GM18517 (cell line): ENCODE measurements at regions not wholly inside any gene's neighbourhood (a gene's known extent, or its start where the extent isn't known, plus 50 kb on each side); places are given as distances from the start of the nearest gene placed in this dataset.

Experiments used
- ATAC-seq: cut with Tn5 transposase; IDR thresholded peaks from one replicate; pipeline ENCODE4 v1.9.1; 2021; ENCODE audit warnings: mild to moderate bottlenecking, moderate library complexity; ENCODE audit not compliant: unreplicated experiment

GRCh38 chr20:39676241-39676640 is 714.1 kb downstream of the DHX35 start:
- no peak for ATAC-seq

GRCh38 chr20:39674842-39675241 is 712.7 kb downstream of the DHX35 start:
- ATAC-seq, result no peak

GRCh38 chr20:39670988-39671387 is 708.8 kb downstream of the DHX35 start:
- no peak for ATAC-seq

- ATAC-seq, result no peak
These were observed 707.5 kb downstream of the DHX35 start for GRCh38 chr20:39669659-39670058.

GRCh38 chr20:39668038-39668437 is 705.9 kb downstream of the DHX35 start:
- no peak for ATAC-seq

GRCh38 chr20:39661833-39662232 is 699.7 kb downstream of the DHX35 start:
- no peak for ATAC-seq

- no peak for ATAC-seq
These were observed 698.8 kb downstream of the DHX35 start for GRCh38 chr20:39660965-39661364.

GRCh38 chr20:39660226-39660625 is 698.1 kb downstream of the DHX35 start:
- no peak for ATAC-seq

- no peak for ATAC-seq
These were observed 696.7 kb downstream of the DHX35 start for GRCh38 chr20:39658662-39659409.

GRCh38 chr20:39654171-39654570 is 692.0 kb downstream of the DHX35 start:
- ATAC-seq, result no peak

GRCh38 chr20:39651645-39652325 is 689.6 kb downstream of the DHX35 start:
- ATAC-seq, result no peak

- ATAC-seq, result no peak
These were observed 684.8 kb downstream of the DHX35 start for GRCh38 chr20:39646874-39647413.

GRCh38 chr20:39645131-39645530 is 683.0 kb downstream of the DHX35 start:
- no peak for ATAC-seq

GRCh38 chr20:39643292-39643691 is 681.1 kb downstream of the DHX35 start:
- no peak for ATAC-seq

GRCh38 chr20:39641423-39641822 is 679.3 kb downstream of the DHX35 start:
- ATAC-seq, result no peak

- ATAC-seq, result no peak
These were observed 678.0 kb downstream of the DHX35 start for GRCh38 chr20:39640147-39640546.

GRCh38 chr20:39638731-39639130 is 676.6 kb downstream of the DHX35 start:
- no peak for ATAC-seq

- no peak for ATAC-seq
These were observed 671.5 kb downstream of the DHX35 start for GRCh38 chr20:39633689-39634088.

GRCh38 chr20:39632757-39633156 is 670.6 kb downstream of the DHX35 start:
- no peak for ATAC-seq

GRCh38 chr20:39632176-39632575 is 670.0 kb downstream of the DHX35 start:
- ATAC-seq, result no peak

- ATAC-seq, result no peak
These were observed 669.4 kb downstream of the DHX35 start for GRCh38 chr20:39631557-39631956.

GRCh38 chr20:39630215-39630908 is 668.2 kb downstream of the DHX35 start:
- ATAC-seq, result no peak
